ENCODE measurements at regions not wholly inside any gene's neighbourhood (a gene's known extent, or its start where the extent isn't known, plus 50 kb on each side); places are given as distances from the start of the nearest gene placed in this dataset.

GRCh38 chr2:103734911-103735310 is 973.1 kb downstream of the TMEM182 start:
- no peak for TF ChIP-seq CTCF (IDR thresholded peaks at IDR 0.05; ENCODE audit: low read length)
- no peak for TF ChIP-seq EZH2 (optimal IDR thresholded peaks at IDR 0.05; ENCODE audit: low read depth, low read length)

Data from MM.1S (cell line).